H9 (cell line): ENCODE measurements at regions not wholly inside any gene's neighbourhood (a gene's known extent, or its start where the extent isn't known, plus 50 kb on each side); places are given as distances from the start of the nearest gene placed in this dataset.

Source experiments
- DNase-seq: peaks from one replicate; pipeline ENCODE4 v3.0.0-alpha.2; 2017
- H2AFZ ChIP-seq: one replicate; pipeline ENCODE4 v1.6.1; 2013; ENCODE audit warnings: mild to moderate bottlenecking, low read length, control low read depth, moderate library complexity
- H2AK5ac ChIP-seq: 2 replicates; pipeline ENCODE4 v1.6.1; 2013; ENCODE audit warnings: low read length, control low read depth, mixed read lengths; ENCODE audit not compliant: insufficient read length
- H2BK120ac ChIP-seq: one replicate; pipeline ENCODE4 v1.6.1; 2013; ENCODE audit warnings: low read depth, mild to moderate bottlenecking, low read length, control low read depth, inconsistent platforms; ENCODE audit not compliant: poor library complexity, severe bottlenecking
- H2BK12ac ChIP-seq: 2 replicates; pipeline ENCODE4 v1.6.1; 2013; ENCODE audit warnings: low read length, control low read depth, mixed read lengths, low read depth; ENCODE audit not compliant: insufficient read length
- H2BK15ac ChIP-seq: 2 replicates; pipeline ENCODE4 v1.6.1; 2013; ENCODE audit warnings: low read depth, low read length, control low read depth
- H2BK20ac ChIP-seq: one replicate; pipeline ENCODE4 v1.6.1; 2013; ENCODE audit warnings: low read depth, mild to moderate bottlenecking, low read length, control low read depth, inconsistent platforms; ENCODE audit not compliant: poor library complexity, severe bottlenecking
- H2BK5ac ChIP-seq: 2 replicates; pipeline ENCODE4 v1.6.1; 2013; ENCODE audit warnings: low read length, control low read depth, mixed read lengths; ENCODE audit not compliant: insufficient read length
- H3K14ac ChIP-seq: 2 replicates; pipeline ENCODE4 v1.6.1; 2013; ENCODE audit warnings: low read length, control low read depth; ENCODE audit not compliant: insufficient read depth
- H3K18ac ChIP-seq: 2 replicates; pipeline ENCODE4 v1.6.1; 2013; ENCODE audit warnings: low read depth, mild to moderate bottlenecking, mixed read lengths, low read length, control low read depth; ENCODE audit not compliant: insufficient read length
- H3K23ac ChIP-seq: 2 replicates; pipeline ENCODE4 v1.6.1; 2013; ENCODE audit warnings: low read length, control low read depth, mixed read lengths, low read depth; ENCODE audit not compliant: insufficient read length
- H3K23me2 ChIP-seq: 2 replicates; pipeline ENCODE4 v1.6.1; 2013; ENCODE audit warnings: low read depth, mild to moderate bottlenecking, mixed read lengths, low read length, control low read depth; ENCODE audit not compliant: insufficient read length, poor library complexity, severe bottlenecking
- H3K27ac ChIP-seq: 2 replicates; pipeline ENCODE4 v1.5.1; 2013; ENCODE audit warnings: low read length, control low read depth, mixed read lengths, low read depth; ENCODE audit not compliant: insufficient read length
- H3K27me3 ChIP-seq: 2 replicates; pipeline ENCODE4 v1.6.1; 2013; ENCODE audit warnings: low read length, control low read depth, inconsistent platforms; ENCODE audit not compliant: insufficient read depth
- H3K4ac ChIP-seq: 2 replicates; pipeline ENCODE4 v1.6.1; 2013; ENCODE audit warnings: low read depth, mild to moderate bottlenecking, control low read depth, inconsistent platforms, low read length, moderate library complexity
- H3K4me1 ChIP-seq: 2 replicates; pipeline ENCODE4 v1.6.1; 2013; ENCODE audit warnings: low read length, control low read depth, inconsistent platforms; ENCODE audit not compliant: insufficient read depth
- H3K4me2 ChIP-seq: 2 replicates; pipeline ENCODE4 v1.6.1; 2013; ENCODE audit warnings: low read length, control low read depth, mixed read lengths; ENCODE audit not compliant: insufficient read length, insufficient read depth
- H3K56ac ChIP-seq: 2 replicates; pipeline ENCODE4 v1.6.1; 2013; ENCODE audit warnings: low read depth, mild to moderate bottlenecking, mixed read lengths, low read length, control low read depth; ENCODE audit not compliant: insufficient read length
- H3K79me1 ChIP-seq: 2 replicates; pipeline ENCODE4 v1.6.1; 2013; ENCODE audit warnings: low read depth, mild to moderate bottlenecking, moderate library complexity, low read length, control low read depth, inconsistent platforms; ENCODE audit not compliant: insufficient read depth, poor library complexity, severe bottlenecking
- H3K79me2 ChIP-seq: 2 replicates; pipeline ENCODE4 v1.6.1; 2013; ENCODE audit warnings: low read length, control low read depth, inconsistent platforms; ENCODE audit not compliant: insufficient read depth
- H3K9ac ChIP-seq: 2 replicates; pipeline ENCODE4 v1.6.1; 2013; ENCODE audit warnings: low read length, control low read depth, mixed read lengths; ENCODE audit not compliant: insufficient read length; ENCODE audit errors: extremely low read depth
- H3K9me3 ChIP-seq: one replicate; pipeline ENCODE4 v1.6.1; 2013; ENCODE audit warnings: low read depth, low read length, inconsistent platforms; ENCODE audit not compliant: control insufficient read depth
- H3T11ph ChIP-seq: one replicate; pipeline ENCODE4 v1.6.1; 2013; ENCODE audit warnings: mild to moderate bottlenecking, low read length, control low read depth, inconsistent platforms
- H4K20me1 ChIP-seq: one replicate; pipeline ENCODE4 v1.6.1; 2013; ENCODE audit not compliant: control insufficient read depth, insufficient read length, insufficient read depth
- H4K5ac ChIP-seq: 2 replicates; pipeline ENCODE4 v1.6.1; 2013; ENCODE audit warnings: low read depth, mild to moderate bottlenecking, mixed read lengths, low read length, control low read depth; ENCODE audit not compliant: insufficient read length
- H4K8ac ChIP-seq: replicated peaks from 2 replicates; pipeline ENCODE4 v1.6.1; 2013; ENCODE audit warnings: low read length, control low read depth, mixed read lengths, low read depth; ENCODE audit not compliant: insufficient read length
- H4K91ac ChIP-seq: 2 replicates; pipeline ENCODE4 v1.6.1; 2013; ENCODE audit warnings: low read depth, mild to moderate bottlenecking, moderate library complexity, mixed read lengths, low read length, control low read depth; ENCODE audit not compliant: insufficient read length
- H3K27ac Mint-ChIP-seq, 3 experiments: 2 replicates in 2 of 3; 3 replicates in 1 of 3; pipeline ENCODE4 v1.8.0; 2020 to 2021; ENCODE audit warnings: mixed read lengths in 3 of 3, mild to moderate bottlenecking in 1 of 3, moderate library complexity in 1 of 3
- H3K27me3 Mint-ChIP-seq: 2 replicates; pipeline ENCODE4 v1.8.0; 2021; ENCODE audit warnings: low read depth, mild to moderate bottlenecking, moderate library complexity, mixed read lengths
- H3K36me3 Mint-ChIP-seq, 3 experiments: 2 replicates in 2 of 3; 3 replicates in 1 of 3; pipeline ENCODE4 v1.8.0; 2020 to 2021; ENCODE audit warnings: low read depth in 3 of 3, mixed read lengths in 3 of 3; ENCODE audit not compliant: insufficient read depth in 1 of 3
- H3K4me1 Mint-ChIP-seq, 2 experiments: 2 replicates each; pipeline ENCODE4 v1.8.0; 2020; ENCODE audit warnings: mixed read lengths in 2 of 2
- H3K4me3 Mint-ChIP-seq, 2 experiments: 2 replicates in 1 of 2; 3 replicates in 1 of 2; pipeline ENCODE4 v1.8.0; 2020 to 2021; ENCODE audit warnings: mild to moderate bottlenecking in 2 of 2, mixed read lengths in 2 of 2, moderate library complexity in 1 of 2
- H3K9me3 Mint-ChIP-seq, 2 experiments: 2 replicates in 1 of 2; 3 replicates in 1 of 2; pipeline ENCODE4 v1.8.0; 2020; ENCODE audit warnings: mild to moderate bottlenecking in 2 of 2, mixed read lengths in 2 of 2, moderate library complexity in 1 of 2
- WGBS: extraction: QIAGEN DNeasy Blood & Tissue Kit; methylation state at CpG from one replicate; pipeline ENCODE4 v1.1.7; 2013; ENCODE audit warnings: missing lambda C conversion rate, low lambda C conversion rate, mixed read lengths; ENCODE audit not compliant: insufficient read length; ENCODE audit errors: extremely low coverage; 5-methylcytosine and 5-hydroxymethylcytosine counted together
- TF ChIP-seq, protein P1 (sequence below): fragments of 200-600 bp; sonication (generic); conservative IDR thresholded peaks from 3 replicates; pipeline ENCODE4 v1.8.0; 2021; ENCODE audit warnings: antibody characterized with exemption, mild to moderate bottlenecking

DNA sequence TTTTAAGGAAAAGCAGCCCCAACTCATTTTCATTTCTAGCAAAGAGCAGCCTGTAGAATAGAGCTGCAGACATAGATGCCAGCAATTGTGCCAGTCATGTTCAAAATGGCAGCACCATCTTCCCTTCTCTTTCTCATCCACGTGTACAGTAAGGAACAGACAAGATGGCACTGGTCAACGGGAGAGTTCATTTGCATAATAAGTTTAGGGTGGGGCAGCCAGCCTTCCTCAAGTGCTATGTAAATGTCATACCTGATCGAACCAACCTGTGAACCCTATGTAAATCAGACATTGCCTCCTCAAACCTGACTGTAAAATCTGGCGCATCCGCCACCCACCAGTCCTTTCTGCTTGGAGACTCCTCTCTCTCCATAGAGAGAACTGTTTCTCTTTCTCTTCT lies 150.0 kb upstream of the CDH13 start:
- Histone ChIP-seq H3K14ac (no peak overlapping the region), H3K27ac (no peak overlapping the region), H2AK5ac (no peak overlapping the region), H3K4ac (no peak overlapping the region), H3K56ac (no peak overlapping the region), H3K27me3 (no peaks in the 10 kb centered on the region), H3K4me1 (no peaks in the 10 kb centered on the region), H3K18ac (no peak overlapping the region), H2BK5ac (no peak overlapping the region), H3K79me1 (no peaks in the 10 kb centered on the region), H3K79me2 (no peaks in the 10 kb centered on the region), H3T11ph (no peak overlapping the region), H3K9ac (no peak overlapping the region), H4K20me1 (no peaks in the 10 kb centered on the region), H3K4me2 (no peak overlapping the region), H4K8ac (no peak overlapping the region), H3K9me3 (no peaks in the 10 kb centered on the region), H2BK20ac (no peak overlapping the region), H2BK12ac (no peak overlapping the region), H2BK15ac (no peak overlapping the region), H4K91ac (no peak overlapping the region), H4K5ac (no peak overlapping the region), H3K23ac (no peak overlapping the region), H2BK120ac (no peak overlapping the region), H3K23me2 (no peaks in the 10 kb centered on the region), H2AFZ (no peak overlapping the region)
- Mint-ChIP-seq H3K36me3 (no peaks in the 10 kb centered on the region), H3K4me3 (no peak overlapping the region), H3K4me1 (peaks cover 0 to 6% of the 10 kb centered on the region in 2 experiments; a peak in 1 of 4 replicates), H3K27ac (no peak overlapping the region), H3K27me3 (no peaks in the 10 kb centered on the region; the same call in none of the 2 replicates), H3K9me3 (no peaks in the 10 kb centered on the region)
- no peak for DNase-seq
- TF ChIP-seq, protein P1, sequence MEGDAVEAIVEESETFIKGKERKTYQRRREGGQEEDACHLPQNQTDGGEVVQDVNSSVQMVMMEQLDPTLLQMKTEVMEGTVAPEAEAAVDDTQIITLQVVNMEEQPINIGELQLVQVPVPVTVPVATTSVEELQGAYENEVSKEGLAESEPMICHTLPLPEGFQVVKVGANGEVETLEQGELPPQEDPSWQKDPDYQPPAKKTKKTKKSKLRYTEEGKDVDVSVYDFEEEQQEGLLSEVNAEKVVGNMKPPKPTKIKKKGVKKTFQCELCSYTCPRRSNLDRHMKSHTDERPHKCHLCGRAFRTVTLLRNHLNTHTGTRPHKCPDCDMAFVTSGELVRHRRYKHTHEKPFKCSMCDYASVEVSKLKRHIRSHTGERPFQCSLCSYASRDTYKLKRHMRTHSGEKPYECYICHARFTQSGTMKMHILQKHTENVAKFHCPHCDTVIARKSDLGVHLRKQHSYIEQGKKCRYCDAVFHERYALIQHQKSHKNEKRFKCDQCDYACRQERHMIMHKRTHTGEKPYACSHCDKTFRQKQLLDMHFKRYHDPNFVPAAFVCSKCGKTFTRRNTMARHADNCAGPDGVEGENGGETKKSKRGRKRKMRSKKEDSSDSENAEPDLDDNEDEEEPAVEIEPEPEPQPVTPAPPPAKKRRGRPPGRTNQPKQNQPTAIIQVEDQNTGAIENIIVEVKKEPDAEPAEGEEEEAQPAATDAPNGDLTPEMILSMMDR = no peak
- no CpG with 5 or more reads among the region's 5 CpGs for WGBS
